ENCODE measurements at regions not wholly inside any gene's neighbourhood (a gene's known extent, or its start where the extent isn't known, plus 50 kb on each side); places are given as distances from the start of the nearest gene placed in this dataset.

DNA sequence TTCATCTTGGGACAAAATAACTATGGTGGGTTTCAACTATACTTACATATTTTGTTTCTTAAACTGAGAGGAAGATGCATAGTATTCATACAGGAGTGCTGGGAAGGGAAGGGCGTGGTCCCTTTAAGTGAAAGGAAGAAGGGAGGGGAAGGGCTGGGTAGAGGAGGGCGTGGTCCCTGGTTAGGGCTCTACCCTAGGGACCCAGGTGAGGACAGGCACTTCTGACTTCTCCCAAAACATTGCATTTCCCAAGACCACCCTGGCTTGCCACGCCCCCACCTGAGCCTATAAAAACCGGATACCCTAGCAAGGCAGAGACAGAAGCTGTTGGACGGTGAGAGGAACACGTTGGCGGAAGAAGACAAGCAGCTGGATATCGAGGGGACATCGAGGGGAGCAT, 157.6 kb upstream of the PLXNA4 start:
- H3K18ac ChIP-seq (ENCODE audit: low read length): no peak overlapping the region
- no peaks in the 10 kb centered on the region for H3K79me2 ChIP-seq (ENCODE audit: control insufficient read depth, insufficient read depth, low read length)
- H3K79me1 ChIP-seq (ENCODE audit: low read length): no peaks in the 10 kb centered on the region
- H3K36me3 ChIP-seq (ENCODE audit: control insufficient read depth, insufficient read depth, low read length): no peaks in the 10 kb centered on the region
- H2BK15ac ChIP-seq (replicated peaks; ENCODE audit: low read depth): no peak overlapping the region
- H3K9ac ChIP-seq (ENCODE audit: low read length): no peak overlapping the region
- no peaks in the 10 kb centered on the region for H3K27me3 ChIP-seq (ENCODE audit: insufficient read depth, low read length, poor library complexity)
- no peak for DNase-seq
- no peak overlapping the region for H2BK120ac ChIP-seq (ENCODE audit: low read depth, low read length)
- H4K5ac ChIP-seq (ENCODE audit: low read length): no peak overlapping the region
- WGBS (ENCODE audit: extremely low coverage, insufficient coverage, low lambda C conversion rate): no CpG with 5 or more reads among the region's 9 CpGs
- H3K56ac ChIP-seq (ENCODE audit: low read length): no peak overlapping the region
- H2AK5ac ChIP-seq (ENCODE audit: low read length): no peak overlapping the region
- H3K23ac ChIP-seq (ENCODE audit: low read length): no peak overlapping the region
- H4K8ac ChIP-seq (ENCODE audit: low read depth, low read length): no peak overlapping the region
- no peak overlapping the region for H3K4ac ChIP-seq (ENCODE audit: low read depth, low read length)
- no peak overlapping the region for H2BK5ac ChIP-seq (ENCODE audit: low read length)
- no peak overlapping the region for H3K27ac ChIP-seq (ENCODE audit: low read depth, low read length)
- H3K4me2 ChIP-seq (ENCODE audit: low read length): no peak overlapping the region
- H3K4me1 ChIP-seq (ENCODE audit: control insufficient read depth, low read depth, low read length): no peaks in the 10 kb centered on the region
- H3K4me3 ChIP-seq (ENCODE audit: low read length): no peak overlapping the region

GRCh38 chr7:132732321-132732865, 156.1 kb upstream of the PLXNA4 start:
- no peak overlapping the region for H4K5ac ChIP-seq (ENCODE audit: low read length)
- no peak overlapping the region for H3K9ac ChIP-seq (ENCODE audit: low read length)
- no peak overlapping the region for H3K4me3 ChIP-seq (ENCODE audit: low read length)
- no peaks in the 10 kb centered on the region for H3K4me1 ChIP-seq (ENCODE audit: control insufficient read depth, low read depth, low read length)
- H3K79me2 ChIP-seq (ENCODE audit: control insufficient read depth, insufficient read depth, low read length): no peaks in the 10 kb centered on the region
- H2BK120ac ChIP-seq (ENCODE audit: low read depth, low read length): no peak overlapping the region
- H2AK5ac ChIP-seq (ENCODE audit: low read length): no peak overlapping the region
- no CpG with 5 or more reads among the region's 8 CpGs for WGBS (ENCODE audit: extremely low coverage, insufficient coverage, low lambda C conversion rate)
- H3K36me3 ChIP-seq (ENCODE audit: control insufficient read depth, insufficient read depth, low read length): no peaks in the 10 kb centered on the region
- H2BK5ac ChIP-seq (ENCODE audit: low read length): no peak overlapping the region
- no peak overlapping the region for H3K18ac ChIP-seq (ENCODE audit: low read length)
- H3K4me2 ChIP-seq (ENCODE audit: low read length): no peak overlapping the region
- H3K23ac ChIP-seq (ENCODE audit: low read length): no peak overlapping the region
- no peak overlapping the region for H3K56ac ChIP-seq (ENCODE audit: low read length)
- H3K27ac ChIP-seq (ENCODE audit: low read depth, low read length): no peak overlapping the region
- H3K79me1 ChIP-seq (ENCODE audit: low read length): no peaks in the 10 kb centered on the region
- H3K27me3 ChIP-seq (ENCODE audit: insufficient read depth, low read length, poor library complexity): no peaks in the 10 kb centered on the region
- H2BK15ac ChIP-seq (replicated peaks; ENCODE audit: low read depth): no peak overlapping the region
- H3K4ac ChIP-seq (ENCODE audit: low read depth, low read length): no peak overlapping the region
- no peak overlapping the region for H4K8ac ChIP-seq (ENCODE audit: low read depth, low read length)
- no peak for DNase-seq

- DNase-seq: no peak
- no peak overlapping the region for H2BK5ac ChIP-seq (ENCODE audit: low read length)
- no peak overlapping the region for H2BK120ac ChIP-seq (ENCODE audit: low read depth, low read length)
- H3K79me1 ChIP-seq (ENCODE audit: low read length): no peaks in the 10 kb centered on the region
- H3K27ac ChIP-seq (ENCODE audit: low read depth, low read length): no peak overlapping the region
- H3K9ac ChIP-seq (ENCODE audit: low read length): no peak overlapping the region
- H4K8ac ChIP-seq (ENCODE audit: low read depth, low read length): no peak overlapping the region
- no peaks in the 10 kb centered on the region for H3K79me2 ChIP-seq (ENCODE audit: control insufficient read depth, insufficient read depth, low read length)
- no peaks in the 10 kb centered on the region for H3K4me1 ChIP-seq (ENCODE audit: control insufficient read depth, low read depth, low read length)
- H4K5ac ChIP-seq (ENCODE audit: low read length): no peak overlapping the region
- H2AK5ac ChIP-seq (ENCODE audit: low read length): no peak overlapping the region
- H2BK15ac ChIP-seq (replicated peaks; ENCODE audit: low read depth): no peak overlapping the region
- no CpG with 5 or more reads among the region's 4 CpGs for WGBS (ENCODE audit: extremely low coverage, insufficient coverage, low lambda C conversion rate)
- H3K23ac ChIP-seq (ENCODE audit: low read length): no peak overlapping the region
- no peak overlapping the region for H3K56ac ChIP-seq (ENCODE audit: low read length)
- H3K4me2 ChIP-seq (ENCODE audit: low read length): no peak overlapping the region
- H3K36me3 ChIP-seq (ENCODE audit: control insufficient read depth, insufficient read depth, low read length): no peaks in the 10 kb centered on the region
- H3K18ac ChIP-seq (ENCODE audit: low read length): no peak overlapping the region
- H3K27me3 ChIP-seq (ENCODE audit: insufficient read depth, low read length, poor library complexity): no peaks in the 10 kb centered on the region
- H3K4ac ChIP-seq (ENCODE audit: low read depth, low read length): no peak overlapping the region
- H3K4me3 ChIP-seq (ENCODE audit: low read length): no peak overlapping the region
Observed at GRCh38 chr7:132730105-132730504, 153.8 kb upstream of the PLXNA4 start.

DNA sequence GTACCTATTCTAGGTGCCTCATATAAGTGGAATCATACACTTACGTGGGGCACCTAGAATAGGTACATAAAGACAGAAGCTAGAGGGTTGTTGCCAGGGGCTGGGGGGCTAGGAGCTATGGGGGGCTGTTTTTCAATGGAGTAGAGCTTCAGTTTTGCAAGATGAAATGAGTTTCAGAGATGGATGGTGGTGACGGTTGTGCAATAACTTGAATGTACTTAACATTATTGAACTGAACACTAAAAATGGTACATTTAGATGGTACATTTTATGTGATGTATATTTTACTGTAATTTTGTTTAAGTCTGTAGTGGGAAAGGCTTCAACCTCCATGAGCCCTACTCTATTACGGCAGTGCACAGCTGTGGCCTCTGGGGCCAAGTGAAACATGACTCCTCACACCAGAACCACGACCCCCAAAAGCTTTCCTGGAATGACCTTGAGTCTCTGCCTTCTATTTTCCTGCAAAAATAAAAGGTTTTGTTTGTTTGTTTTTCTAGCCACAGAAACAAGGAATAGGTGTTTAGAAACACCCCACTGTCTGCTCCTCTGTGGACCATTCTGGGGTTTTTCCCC, 147.3 kb upstream of the PLXNA4 start:
- H3K9ac ChIP-seq (ENCODE audit: low read length): no peak overlapping the region
- H3K56ac ChIP-seq (ENCODE audit: low read length): no peak overlapping the region
- no peaks in the 10 kb centered on the region for H3K79me2 ChIP-seq (ENCODE audit: control insufficient read depth, insufficient read depth, low read length)
- H2BK5ac ChIP-seq (ENCODE audit: low read length): no peak overlapping the region
- no peaks in the 10 kb centered on the region for H3K27me3 ChIP-seq (ENCODE audit: insufficient read depth, low read length, poor library complexity)
- H2AK5ac ChIP-seq (ENCODE audit: low read length): no peak overlapping the region
- no peak overlapping the region for H2BK15ac ChIP-seq (replicated peaks; ENCODE audit: low read depth)
- H3K4me3 ChIP-seq (ENCODE audit: low read length): no peak overlapping the region
- H2BK120ac ChIP-seq (ENCODE audit: low read depth, low read length): no peak overlapping the region
- no peak overlapping the region for H3K4me2 ChIP-seq (ENCODE audit: low read length)
- no peak overlapping the region for H3K18ac ChIP-seq (ENCODE audit: low read length)
- no peak overlapping the region for H4K8ac ChIP-seq (ENCODE audit: low read depth, low read length)
- DNase-seq: no peak
- WGBS (ENCODE audit: extremely low coverage, insufficient coverage, low lambda C conversion rate): no CpG with 5 or more reads among the region's 4 CpGs
- no peak overlapping the region for H3K23ac ChIP-seq (ENCODE audit: low read length)
- H4K5ac ChIP-seq (ENCODE audit: low read length): no peak overlapping the region
- no peak overlapping the region for H3K4ac ChIP-seq (ENCODE audit: low read depth, low read length)
- no peaks in the 10 kb centered on the region for H3K36me3 ChIP-seq (ENCODE audit: control insufficient read depth, insufficient read depth, low read length)
- no peak overlapping the region for H3K27ac ChIP-seq (ENCODE audit: low read depth, low read length)
- H3K79me1 ChIP-seq (ENCODE audit: low read length): no peaks in the 10 kb centered on the region
- no peaks in the 10 kb centered on the region for H3K4me1 ChIP-seq (ENCODE audit: control insufficient read depth, low read depth, low read length)

DNA sequence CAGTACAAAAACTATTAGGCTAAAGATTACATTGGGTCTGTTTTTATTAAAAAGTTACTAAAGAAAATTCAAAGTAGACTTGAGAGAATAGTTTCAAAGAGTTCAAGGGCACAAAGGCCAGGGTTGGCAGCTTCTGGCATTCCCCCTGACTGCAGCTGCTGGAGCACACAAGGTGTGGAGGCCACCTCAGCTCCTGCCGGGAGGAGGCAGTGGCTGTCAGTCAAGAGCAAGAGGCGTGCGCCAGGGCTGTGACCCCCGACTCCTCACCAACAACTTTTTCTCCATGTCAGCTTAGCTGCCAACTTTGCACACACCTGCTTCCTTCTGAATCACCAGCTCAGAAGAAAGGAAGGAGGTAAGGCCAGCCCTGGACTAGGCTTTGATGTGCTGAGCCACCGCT, 144.6 kb upstream of the PLXNA4 start:
- Histone ChIP-seq H3K23ac (ENCODE audit: low read length) (no peak overlapping the region), H3K4me1 (ENCODE audit: control insufficient read depth, low read depth, low read length) (no peaks in the 10 kb centered on the region), H3K27ac (ENCODE audit: low read depth, low read length) (no peak overlapping the region), H2BK15ac (replicated peaks; ENCODE audit: low read depth) (no peak overlapping the region), H3K79me1 (ENCODE audit: low read length) (no peaks in the 10 kb centered on the region), H3K4ac (ENCODE audit: low read depth, low read length) (no peak overlapping the region), H3K9ac (ENCODE audit: low read length) (no peak overlapping the region), H4K5ac (ENCODE audit: low read length) (no peak overlapping the region), H2BK120ac (ENCODE audit: low read depth, low read length) (no peak overlapping the region), H3K79me2 (ENCODE audit: control insufficient read depth, insufficient read depth, low read length) (no peaks in the 10 kb centered on the region), H4K8ac (ENCODE audit: low read depth, low read length) (no peak overlapping the region), H3K4me2 (ENCODE audit: low read length) (no peak overlapping the region), H3K18ac (ENCODE audit: low read length) (no peak overlapping the region), H3K36me3 (ENCODE audit: control insufficient read depth, insufficient read depth, low read length) (no peaks in the 10 kb centered on the region), H3K27me3 (ENCODE audit: insufficient read depth, low read length, poor library complexity) (no peaks in the 10 kb centered on the region), H2AK5ac (ENCODE audit: low read length) (no peak overlapping the region), H3K56ac (ENCODE audit: low read length) (no peak overlapping the region), H3K4me3 (ENCODE audit: low read length) (no peak overlapping the region), H2BK5ac (ENCODE audit: low read length) (no peak overlapping the region)
- no peak for DNase-seq
- no CpG with 5 or more reads among the region's 5 CpGs for WGBS (ENCODE audit: extremely low coverage, insufficient coverage, low lambda C conversion rate)

DNA sequence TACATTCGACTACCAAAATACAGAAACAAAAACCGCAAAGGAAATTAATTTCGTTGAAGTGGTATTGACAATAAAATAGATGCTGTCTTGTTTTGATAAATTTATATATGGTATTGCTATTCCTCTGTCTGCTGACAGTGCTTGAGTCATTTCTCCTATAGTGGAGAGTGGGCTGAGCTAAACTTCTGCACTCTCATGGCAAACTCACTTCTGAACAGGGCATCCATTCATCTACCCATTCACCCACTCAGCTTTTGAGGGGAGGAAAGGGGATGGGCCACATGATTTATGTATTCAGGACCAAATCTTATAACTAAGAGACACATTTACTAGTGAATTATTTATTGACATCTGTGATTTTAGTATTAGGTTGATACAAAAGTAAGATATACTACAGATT, 137.6 kb upstream of the PLXNA4 start:
- WGBS (ENCODE audit: extremely low coverage, insufficient coverage, low lambda C conversion rate): no CpG with 5 or more reads among the region's 3 CpGs
- Histone ChIP-seq H3K4ac (ENCODE audit: low read depth, low read length) (no peak overlapping the region), H3K18ac (ENCODE audit: low read length) (no peak overlapping the region), H4K8ac (ENCODE audit: low read depth, low read length) (no peak overlapping the region), H3K36me3 (ENCODE audit: control insufficient read depth, insufficient read depth, low read length) (no peaks in the 10 kb centered on the region), H3K27me3 (ENCODE audit: insufficient read depth, low read length, poor library complexity) (no peaks in the 10 kb centered on the region), H3K4me3 (ENCODE audit: low read length) (no peak overlapping the region), H2AK5ac (ENCODE audit: low read length) (no peak overlapping the region), H3K4me1 (ENCODE audit: control insufficient read depth, low read depth, low read length) (no peaks in the 10 kb centered on the region), H3K79me2 (ENCODE audit: control insufficient read depth, insufficient read depth, low read length) (no peaks in the 10 kb centered on the region), H3K23ac (ENCODE audit: low read length) (no peak overlapping the region), H4K5ac (ENCODE audit: low read length) (no peak overlapping the region), H2BK120ac (ENCODE audit: low read depth, low read length) (no peak overlapping the region), H3K27ac (ENCODE audit: low read depth, low read length) (no peak overlapping the region), H3K4me2 (ENCODE audit: low read length) (no peak overlapping the region), H3K56ac (ENCODE audit: low read length) (no peak overlapping the region), H3K79me1 (ENCODE audit: low read length) (no peaks in the 10 kb centered on the region), H3K9ac (ENCODE audit: low read length) (no peak overlapping the region), H2BK15ac (replicated peaks; ENCODE audit: low read depth) (no peak overlapping the region), H2BK5ac (ENCODE audit: low read length) (no peak overlapping the region)
- no peak for DNase-seq

Data from mesendoderm (in vitro differentiated cells).